IPS-NIHi7 (cell line): ENCODE measurements at regions not wholly inside any gene's neighbourhood (a gene's known extent, or its start where the extent isn't known, plus 50 kb on each side); places are given as distances from the start of the nearest gene placed in this dataset.

Source experiments
- DNase-seq: peaks from one replicate; pipeline ENCODE4 v3.0.0; 2012; ENCODE audit warnings: mixed read lengths; ENCODE audit errors: extremely low spot score

- DNase-seq = no peak
Observed at GRCh38 chr2:64338910-64339500, 115.0 kb upstream of the LGALSL start.

- DNase-seq = no peak
Observed at GRCh38 chr2:64341461-64341860, 112.5 kb upstream of the LGALSL start.

- DNase-seq = no peak
Observed at GRCh38 chr2:64342195-64343099, 111.5 kb upstream of the LGALSL start.

GRCh38 chr2:64344999-64345576 lies 108.9 kb upstream of the LGALSL start:
- no peak for DNase-seq

GRCh38 chr2:64345998-64346397 lies 108.0 kb upstream of the LGALSL start:
- no peak for DNase-seq

GRCh38 chr2:64348386-64349130 lies 105.4 kb upstream of the LGALSL start:
- no peak for DNase-seq

- DNase-seq = no peak
Observed at GRCh38 chr2:64349131-64349530, 104.8 kb upstream of the LGALSL start.

- DNase-seq = no peak
Observed at GRCh38 chr2:64350996-64351395, 103.0 kb upstream of the LGALSL start.

- no peak for DNase-seq
Observed at GRCh38 chr2:64352292-64352691, 101.7 kb upstream of the LGALSL start.

- DNase-seq = no peak
Observed at GRCh38 chr2:64354857-64355680, 98.9 kb upstream of the LGALSL start.

GRCh38 chr2:64356906-64357305 lies 97.1 kb upstream of the LGALSL start:
- DNase-seq = no peak

- no peak for DNase-seq
Observed at GRCh38 chr2:64359171-64359891, 94.6 kb upstream of the LGALSL start.

GRCh38 chr2:64359892-64360657 lies 93.9 kb upstream of the LGALSL start:
- DNase-seq = peak; percentile 63

GRCh38 chr2:64361151-64361938 lies 92.6 kb upstream of the LGALSL start:
- no peak for DNase-seq

- no peak for DNase-seq
Observed at GRCh38 chr2:64362562-64363026, 91.4 kb upstream of the LGALSL start.

GRCh38 chr2:64363140-64363539 lies 90.8 kb upstream of the LGALSL start:
- DNase-seq = no peak

GRCh38 chr2:64363848-64364247 lies 90.1 kb upstream of the LGALSL start:
- peak; percentile 40 for DNase-seq

- no peak for DNase-seq
Observed at GRCh38 chr2:64367444-64368232, 86.3 kb upstream of the LGALSL start.
